HL-60 (cell line): ENCODE measurements at regions not wholly inside any gene's neighbourhood (a gene's known extent, or its start where the extent isn't known, plus 50 kb on each side); places are given as distances from the start of the nearest gene placed in this dataset.

ENCODE experiments used
- GABPA ChIP-seq: IDR thresholded peaks from 2 replicates; pipeline ENCODE4 v1.6.1; 2012; ENCODE audit warnings: low read depth
- POLR2AphosphoS5 ChIP-seq: IDR thresholded peaks from 2 replicates; pipeline ENCODE4 v1.6.1; 2012; ENCODE audit warnings: low read depth
- TF ChIP-seq, protein P1 (sequence below): IDR thresholded peaks from one replicate; pipeline ENCODE4 v1.5.1; 2011; ENCODE audit warnings: low read length, control low read depth, inconsistent platforms; ENCODE audit not compliant: insufficient read depth
- TF ChIP-seq, protein P2 (sequence below): IDR thresholded peaks from 2 replicates; pipeline ENCODE4 v1.6.1; 2012; ENCODE audit warnings: low read depth; ENCODE audit not compliant: insufficient replicate concordance

DNA sequence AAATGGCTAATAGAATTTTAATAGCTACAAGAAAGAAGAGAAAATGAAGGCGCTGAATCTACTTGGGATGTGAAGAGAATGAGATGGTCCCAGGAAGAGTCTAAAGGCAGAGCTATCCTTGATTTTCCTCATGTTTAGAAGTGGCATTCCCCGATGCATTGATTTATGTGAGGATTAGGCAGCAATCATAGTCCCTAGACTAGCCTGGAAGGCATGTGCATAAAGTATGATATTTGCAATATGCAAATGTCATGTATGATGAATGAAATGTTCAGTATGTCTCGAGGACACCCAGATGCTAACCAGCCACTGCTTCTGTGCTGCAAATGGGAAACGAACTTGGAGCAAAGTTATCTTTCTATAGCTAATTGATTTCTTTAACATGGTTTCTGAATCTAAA, 641.5 kb upstream of the PLXNA2 start:
- no peak for TF ChIP-seq GABPA
- TF ChIP-seq, protein P1, sequence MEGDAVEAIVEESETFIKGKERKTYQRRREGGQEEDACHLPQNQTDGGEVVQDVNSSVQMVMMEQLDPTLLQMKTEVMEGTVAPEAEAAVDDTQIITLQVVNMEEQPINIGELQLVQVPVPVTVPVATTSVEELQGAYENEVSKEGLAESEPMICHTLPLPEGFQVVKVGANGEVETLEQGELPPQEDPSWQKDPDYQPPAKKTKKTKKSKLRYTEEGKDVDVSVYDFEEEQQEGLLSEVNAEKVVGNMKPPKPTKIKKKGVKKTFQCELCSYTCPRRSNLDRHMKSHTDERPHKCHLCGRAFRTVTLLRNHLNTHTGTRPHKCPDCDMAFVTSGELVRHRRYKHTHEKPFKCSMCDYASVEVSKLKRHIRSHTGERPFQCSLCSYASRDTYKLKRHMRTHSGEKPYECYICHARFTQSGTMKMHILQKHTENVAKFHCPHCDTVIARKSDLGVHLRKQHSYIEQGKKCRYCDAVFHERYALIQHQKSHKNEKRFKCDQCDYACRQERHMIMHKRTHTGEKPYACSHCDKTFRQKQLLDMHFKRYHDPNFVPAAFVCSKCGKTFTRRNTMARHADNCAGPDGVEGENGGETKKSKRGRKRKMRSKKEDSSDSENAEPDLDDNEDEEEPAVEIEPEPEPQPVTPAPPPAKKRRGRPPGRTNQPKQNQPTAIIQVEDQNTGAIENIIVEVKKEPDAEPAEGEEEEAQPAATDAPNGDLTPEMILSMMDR: no peak
- no peak for TF ChIP-seq POLR2AphosphoS5
- TF ChIP-seq, protein P2, sequence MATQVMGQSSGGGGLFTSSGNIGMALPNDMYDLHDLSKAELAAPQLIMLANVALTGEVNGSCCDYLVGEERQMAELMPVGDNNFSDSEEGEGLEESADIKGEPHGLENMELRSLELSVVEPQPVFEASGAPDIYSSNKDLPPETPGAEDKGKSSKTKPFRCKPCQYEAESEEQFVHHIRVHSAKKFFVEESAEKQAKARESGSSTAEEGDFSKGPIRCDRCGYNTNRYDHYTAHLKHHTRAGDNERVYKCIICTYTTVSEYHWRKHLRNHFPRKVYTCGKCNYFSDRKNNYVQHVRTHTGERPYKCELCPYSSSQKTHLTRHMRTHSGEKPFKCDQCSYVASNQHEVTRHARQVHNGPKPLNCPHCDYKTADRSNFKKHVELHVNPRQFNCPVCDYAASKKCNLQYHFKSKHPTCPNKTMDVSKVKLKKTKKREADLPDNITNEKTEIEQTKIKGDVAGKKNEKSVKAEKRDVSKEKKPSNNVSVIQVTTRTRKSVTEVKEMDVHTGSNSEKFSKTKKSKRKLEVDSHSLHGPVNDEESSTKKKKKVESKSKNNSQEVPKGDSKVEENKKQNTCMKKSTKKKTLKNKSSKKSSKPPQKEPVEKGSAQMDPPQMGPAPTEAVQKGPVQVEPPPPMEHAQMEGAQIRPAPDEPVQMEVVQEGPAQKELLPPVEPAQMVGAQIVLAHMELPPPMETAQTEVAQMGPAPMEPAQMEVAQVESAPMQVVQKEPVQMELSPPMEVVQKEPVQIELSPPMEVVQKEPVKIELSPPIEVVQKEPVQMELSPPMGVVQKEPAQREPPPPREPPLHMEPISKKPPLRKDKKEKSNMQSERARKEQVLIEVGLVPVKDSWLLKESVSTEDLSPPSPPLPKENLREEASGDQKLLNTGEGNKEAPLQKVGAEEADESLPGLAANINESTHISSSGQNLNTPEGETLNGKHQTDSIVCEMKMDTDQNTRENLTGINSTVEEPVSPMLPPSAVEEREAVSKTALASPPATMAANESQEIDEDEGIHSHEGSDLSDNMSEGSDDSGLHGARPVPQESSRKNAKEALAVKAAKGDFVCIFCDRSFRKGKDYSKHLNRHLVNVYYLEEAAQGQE: no peak
